ENCODE measurements at regions not wholly inside any gene's neighbourhood (a gene's known extent, or its start where the extent isn't known, plus 50 kb on each side); places are given as distances from the start of the nearest gene placed in this dataset.

- TF ChIP-seq CTCF (IDR thresholded peaks at IDR 0.05) (no peak), POLR2A (IDR thresholded peaks at IDR 0.05) (no peak)
These were observed 87.2 kb upstream of the IVNS1ABP start for GRCh38 chr1:185404291-185404690.
